Gastroesophageal sphincter (tissue), 3 donors: ENCODE measurements at regions not wholly inside any gene's neighbourhood (a gene's known extent, or its start where the extent isn't known, plus 50 kb on each side); places are given as distances from the start of the nearest gene placed in this dataset.

Experiments
- EP300 ChIP-seq: sonication (generic); formaldehyde crosslinking; IDR thresholded peaks from one replicate; pipeline ENCODE4 v1.6.1; 2017; ENCODE audit warnings: antibody characterized with exemption, mild to moderate bottlenecking
- POLR2A ChIP-seq, 2 donors: fragments of 450-650 bp; IDR thresholded peaks; one replicate each; pipeline ENCODE4 v1.6.1; 2017; ENCODE audit warnings: antibody characterized with exemption in 2 of 2, mild to moderate bottlenecking in 2 of 2, moderate library complexity in 1 of 2
- POLR2AphosphoS5 ChIP-seq: sonication (generic); formaldehyde crosslinking; IDR thresholded peaks from one replicate; pipeline ENCODE4 v1.6.1; 2017; ENCODE audit warnings: antibody characterized with exemption
- TF ChIP-seq, protein P1 (sequence below), 4 experiments: fragments of 200-600 bp in 2 of 4; fragments of 450-650 bp in 2 of 4; sonication (generic) in 1 of 4; IDR thresholded peaks; one replicate each; pipeline ENCODE4 v1.5.1; 2017 to 2019; ENCODE audit warnings: antibody characterized with exemption in 4 of 4, mild to moderate bottlenecking in 2 of 4, moderate library complexity in 2 of 4

DNA sequence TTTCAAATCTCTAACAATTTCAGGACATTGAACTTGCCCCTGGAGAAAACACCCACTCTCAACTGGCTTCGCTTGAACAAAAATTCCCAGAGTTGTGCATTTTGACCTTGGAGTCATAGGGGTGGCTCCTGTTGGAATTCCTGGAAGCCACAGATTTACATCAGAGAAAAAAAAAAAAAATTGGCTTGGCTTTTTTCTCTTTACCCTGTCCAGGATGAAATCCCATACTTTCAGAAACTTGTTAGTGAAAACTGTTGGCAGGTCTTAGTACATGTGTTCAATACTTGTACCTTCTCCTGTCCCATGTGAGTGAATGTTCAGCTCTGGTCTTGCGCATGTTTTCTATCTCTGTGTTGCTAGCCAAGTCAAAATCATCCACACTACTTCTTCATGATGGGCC lies 228.8 kb downstream of the TGFB2 start:
- TF ChIP-seq POLR2A (IDR thresholded peaks at IDR 0.05) (no peak), POLR2AphosphoS5 (no peak), EP300 (no peak)
- TF ChIP-seq, protein P1, sequence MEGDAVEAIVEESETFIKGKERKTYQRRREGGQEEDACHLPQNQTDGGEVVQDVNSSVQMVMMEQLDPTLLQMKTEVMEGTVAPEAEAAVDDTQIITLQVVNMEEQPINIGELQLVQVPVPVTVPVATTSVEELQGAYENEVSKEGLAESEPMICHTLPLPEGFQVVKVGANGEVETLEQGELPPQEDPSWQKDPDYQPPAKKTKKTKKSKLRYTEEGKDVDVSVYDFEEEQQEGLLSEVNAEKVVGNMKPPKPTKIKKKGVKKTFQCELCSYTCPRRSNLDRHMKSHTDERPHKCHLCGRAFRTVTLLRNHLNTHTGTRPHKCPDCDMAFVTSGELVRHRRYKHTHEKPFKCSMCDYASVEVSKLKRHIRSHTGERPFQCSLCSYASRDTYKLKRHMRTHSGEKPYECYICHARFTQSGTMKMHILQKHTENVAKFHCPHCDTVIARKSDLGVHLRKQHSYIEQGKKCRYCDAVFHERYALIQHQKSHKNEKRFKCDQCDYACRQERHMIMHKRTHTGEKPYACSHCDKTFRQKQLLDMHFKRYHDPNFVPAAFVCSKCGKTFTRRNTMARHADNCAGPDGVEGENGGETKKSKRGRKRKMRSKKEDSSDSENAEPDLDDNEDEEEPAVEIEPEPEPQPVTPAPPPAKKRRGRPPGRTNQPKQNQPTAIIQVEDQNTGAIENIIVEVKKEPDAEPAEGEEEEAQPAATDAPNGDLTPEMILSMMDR (IDR thresholded peaks at IDR 0.05), result no peak
